ENCODE measurements at regions not wholly inside any gene's neighbourhood (a gene's known extent, or its start where the extent isn't known, plus 50 kb on each side); places are given as distances from the start of the nearest gene placed in this dataset.

DNA sequence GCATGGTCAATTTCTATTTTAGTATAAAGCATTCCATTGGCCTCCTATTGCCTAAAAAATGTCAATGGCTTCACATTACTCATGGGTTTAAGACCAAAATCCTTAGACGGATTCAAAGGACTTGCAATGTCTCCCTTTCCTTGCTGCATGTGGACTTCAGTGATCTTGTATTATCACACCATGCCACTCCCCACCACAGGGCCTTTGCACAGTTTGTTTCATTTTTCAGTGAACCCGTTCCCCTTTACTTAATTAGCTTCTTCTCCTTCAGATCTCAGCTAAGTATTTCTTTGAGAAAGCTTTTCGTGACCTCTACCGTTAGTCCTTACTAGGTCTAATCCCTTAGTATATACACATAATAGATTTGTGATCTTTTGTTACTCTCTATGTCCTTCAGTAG is 269.7 kb downstream of the FAM76B start:
- TF ChIP-seq, protein P1, sequence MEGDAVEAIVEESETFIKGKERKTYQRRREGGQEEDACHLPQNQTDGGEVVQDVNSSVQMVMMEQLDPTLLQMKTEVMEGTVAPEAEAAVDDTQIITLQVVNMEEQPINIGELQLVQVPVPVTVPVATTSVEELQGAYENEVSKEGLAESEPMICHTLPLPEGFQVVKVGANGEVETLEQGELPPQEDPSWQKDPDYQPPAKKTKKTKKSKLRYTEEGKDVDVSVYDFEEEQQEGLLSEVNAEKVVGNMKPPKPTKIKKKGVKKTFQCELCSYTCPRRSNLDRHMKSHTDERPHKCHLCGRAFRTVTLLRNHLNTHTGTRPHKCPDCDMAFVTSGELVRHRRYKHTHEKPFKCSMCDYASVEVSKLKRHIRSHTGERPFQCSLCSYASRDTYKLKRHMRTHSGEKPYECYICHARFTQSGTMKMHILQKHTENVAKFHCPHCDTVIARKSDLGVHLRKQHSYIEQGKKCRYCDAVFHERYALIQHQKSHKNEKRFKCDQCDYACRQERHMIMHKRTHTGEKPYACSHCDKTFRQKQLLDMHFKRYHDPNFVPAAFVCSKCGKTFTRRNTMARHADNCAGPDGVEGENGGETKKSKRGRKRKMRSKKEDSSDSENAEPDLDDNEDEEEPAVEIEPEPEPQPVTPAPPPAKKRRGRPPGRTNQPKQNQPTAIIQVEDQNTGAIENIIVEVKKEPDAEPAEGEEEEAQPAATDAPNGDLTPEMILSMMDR (conservative IDR thresholded peaks at IDR 0.05 in 1 of 2, IDR thresholded peaks at IDR 0.05 in 1 of 2; ENCODE audit: extremely low read depth in 1 of 2, insufficient read depth in 1 of 2, low read depth in 1 of 2, low read length in 2 of 2): no peak
- no peak for TF ChIP-seq EZH2 (IDR thresholded peaks at IDR 0.05; ENCODE audit: borderline replicate concordance, low read length)

Measured in mammary epithelial cell (primary cell).